ENCODE measurements at regions not wholly inside any gene's neighbourhood (a gene's known extent, or its start where the extent isn't known, plus 50 kb on each side); places are given as distances from the start of the nearest gene placed in this dataset.
"Not testable (repeated sequence)": the region's sequence is repeated elsewhere in the genome, so short reads cannot be mapped to it uniquely, and the experiment has no call there.

DNA sequence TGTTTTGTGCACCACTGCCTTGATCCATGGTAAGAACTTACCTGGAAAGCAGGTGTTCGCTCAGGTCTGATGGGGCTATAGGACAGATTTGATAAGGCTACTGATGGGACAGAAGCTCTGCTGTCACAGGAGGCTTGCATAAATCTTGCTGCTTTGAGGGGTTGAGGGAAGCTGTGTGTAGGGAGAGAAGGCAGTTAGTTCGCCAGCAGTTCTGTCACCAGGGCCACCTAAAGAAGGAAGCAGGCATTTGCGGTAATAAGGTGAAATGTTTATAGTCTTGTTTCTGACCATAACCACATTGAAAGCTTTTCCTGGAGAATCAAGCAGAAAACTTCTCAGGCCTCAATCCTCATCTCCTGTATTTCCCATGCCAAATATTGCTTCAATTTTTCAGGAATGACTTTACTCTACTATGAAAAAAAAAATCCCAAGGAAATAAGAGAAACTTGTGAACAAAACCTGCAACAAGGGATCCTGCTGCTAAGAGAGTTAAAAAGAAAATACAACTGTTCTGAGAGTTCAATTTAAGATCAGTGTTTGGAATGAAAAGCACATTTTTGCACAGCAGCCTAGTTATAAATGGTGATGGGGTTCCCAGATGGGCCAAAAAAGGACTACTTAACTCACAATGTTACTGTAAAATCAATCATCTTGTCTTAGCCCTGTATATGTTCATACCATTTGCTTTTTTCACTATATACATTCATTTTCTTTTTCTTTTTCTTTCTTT, 122.0 kb upstream of the RANBP3L start:
- FAIRE-seq (no peak), DNase-seq (ENCODE audit: low read depth in 1 of 2, low spot score in 1 of 2) (no peak), ATAC-seq (no peak)
- TF ChIP-seq SMC3 (IDR thresholded peaks at IDR 0.05): no peak
- no peak for TF ChIP-seq CHD4 (IDR thresholded peaks at IDR 0.05; ENCODE audit: borderline replicate concordance)
- no peak for TF ChIP-seq REST (IDR thresholded peaks at IDR 0.05)
- no peak for TF ChIP-seq MAFK (IDR thresholded peaks at IDR 0.05; ENCODE audit: partially characterized antibody)
- no peak for TF ChIP-seq HDAC2 (IDR thresholded peaks at IDR 0.05)
- no peak for TF ChIP-seq KDM5A (IDR thresholded peaks at IDR 0.05)
- TF ChIP-seq HOXA7 (CRISPR knock-in tag; IDR thresholded peaks at IDR 0.05): no peak
- TF ChIP-seq PBX3 (IDR thresholded peaks at IDR 0.05): no peak
- no peak for TF ChIP-seq MAZ (IDR thresholded peaks at IDR 0.05; ENCODE audit: borderline replicate concordance, low read depth, low read length)
- no peak for TF ChIP-seq TP53 (CRISPR knock-in tag; IDR thresholded peaks at IDR 0.05)
- WGBS (ENCODE audit: missing lambda C conversion rate): 14% methylated on average over 3 of the region's 3 CpGs
- Histone ChIP-seq H3K4me2 (no peak overlapping the region), H3K9me3 (no peaks in the 10 kb centered on the region), H3K4me3 (no peak overlapping the region), H3K4me1 (no peaks in the 10 kb centered on the region), H3K27ac (no peak overlapping the region)
- ChIA-PET CTCF (interaction anchor here (0.9 to 1.6 kb wide), 2 partner anchors 8 to 80 kb away, joined by 3 to 4 read pairs; no protein-coding TSS in a partner anchor), POLR2A (interaction anchor here (0.7 kb wide), 1 partner anchor 217 kb away, joined by 4 read pairs; no protein-coding TSS in a partner anchor)

DNA sequence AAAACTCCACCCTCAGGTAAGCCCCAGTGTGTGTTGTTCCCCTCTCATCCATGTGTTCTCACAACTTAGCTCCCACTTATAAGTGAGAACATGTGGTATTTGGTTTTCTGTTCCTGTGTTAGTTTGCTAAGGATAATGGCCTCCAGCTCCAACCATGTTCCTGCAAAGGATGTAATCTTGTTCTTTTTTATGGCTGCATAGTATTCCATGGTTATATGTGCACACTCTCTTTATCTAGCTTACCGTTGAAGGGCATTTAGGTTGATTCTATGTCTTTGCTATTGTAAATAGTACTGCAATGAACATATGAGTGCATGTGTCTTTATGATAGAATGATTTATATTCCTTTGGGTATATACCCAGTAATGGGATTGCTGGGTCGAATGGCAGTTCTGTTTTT, 124.4 kb upstream of the RANBP3L start:
- H3K27ac ChIP-seq; H3K9me3 ChIP-seq; FAIRE-seq; DNase-seq (ENCODE audit: low read depth in 1 of 2, low spot score in 1 of 2); POLR2A ChIA-PET; ATAC-seq; H3K4me3 ChIP-seq; H3K4me2 ChIP-seq; H3K4me1 ChIP-seq: not testable (repeated sequence)
- CTCF ChIA-PET: interaction anchor here (1.5 kb wide), 1 partner anchor 19 kb away, joined by 3 read pairs; no protein-coding TSS in a partner anchor
- WGBS (ENCODE audit: missing lambda C conversion rate): 13% methylated on average over 2 of the region's 2 CpGs

- H3K9me3 ChIP-seq: no peaks in the 10 kb centered on the region
- H3K4me1 ChIP-seq: no peaks in the 10 kb centered on the region
- DNase-seq (ENCODE audit: low read depth in 1 of 2, low spot score in 1 of 2) (no peak), ATAC-seq (no peak), FAIRE-seq (no peak)
- ChIA-PET POLR2A (no interaction called here), CTCF (no interaction called here)
- 4% methylated on average over 4 of the region's 4 CpGs for WGBS (ENCODE audit: missing lambda C conversion rate)
- no peak overlapping the region for H3K27ac ChIP-seq
- TF ChIP-seq RCOR1 (IDR thresholded peaks at IDR 0.05; ENCODE audit: low read depth, low read length): no peak
- TF ChIP-seq CEBPB (IDR thresholded peaks at IDR 0.05): no peak
- no peak for TF ChIP-seq RNF2 (IDR thresholded peaks at IDR 0.05; ENCODE audit: borderline replicate concordance, low read depth)
- no peak for TF ChIP-seq HOXB5 (CRISPR knock-in tag; IDR thresholded peaks at IDR 0.05)
- TF ChIP-seq PBX3 (IDR thresholded peaks at IDR 0.05): no peak
- no peak for TF ChIP-seq ELK1 (IDR thresholded peaks at IDR 0.05; ENCODE audit: low read depth, low read length)
- TF ChIP-seq POLR2A (IDR thresholded peaks at IDR 0.05; ENCODE audit: low read length): no peak
- TF ChIP-seq BHLHE40 (IDR thresholded peaks at IDR 0.05; ENCODE audit: low read depth, low read length): no peak
- no peak for TF ChIP-seq MAFK (IDR thresholded peaks at IDR 0.05; ENCODE audit: partially characterized antibody)
- no peak for TF ChIP-seq NPAS2 (CRISPR knock-in tag; IDR thresholded peaks at IDR 0.05; ENCODE audit: borderline replicate concordance)
- TF ChIP-seq HOXA7 (CRISPR knock-in tag; IDR thresholded peaks at IDR 0.05): no peak
- TF ChIP-seq, protein P1, sequence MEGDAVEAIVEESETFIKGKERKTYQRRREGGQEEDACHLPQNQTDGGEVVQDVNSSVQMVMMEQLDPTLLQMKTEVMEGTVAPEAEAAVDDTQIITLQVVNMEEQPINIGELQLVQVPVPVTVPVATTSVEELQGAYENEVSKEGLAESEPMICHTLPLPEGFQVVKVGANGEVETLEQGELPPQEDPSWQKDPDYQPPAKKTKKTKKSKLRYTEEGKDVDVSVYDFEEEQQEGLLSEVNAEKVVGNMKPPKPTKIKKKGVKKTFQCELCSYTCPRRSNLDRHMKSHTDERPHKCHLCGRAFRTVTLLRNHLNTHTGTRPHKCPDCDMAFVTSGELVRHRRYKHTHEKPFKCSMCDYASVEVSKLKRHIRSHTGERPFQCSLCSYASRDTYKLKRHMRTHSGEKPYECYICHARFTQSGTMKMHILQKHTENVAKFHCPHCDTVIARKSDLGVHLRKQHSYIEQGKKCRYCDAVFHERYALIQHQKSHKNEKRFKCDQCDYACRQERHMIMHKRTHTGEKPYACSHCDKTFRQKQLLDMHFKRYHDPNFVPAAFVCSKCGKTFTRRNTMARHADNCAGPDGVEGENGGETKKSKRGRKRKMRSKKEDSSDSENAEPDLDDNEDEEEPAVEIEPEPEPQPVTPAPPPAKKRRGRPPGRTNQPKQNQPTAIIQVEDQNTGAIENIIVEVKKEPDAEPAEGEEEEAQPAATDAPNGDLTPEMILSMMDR (IDR thresholded peaks at IDR 0.05): no peak
- TF ChIP-seq SMC3 (IDR thresholded peaks at IDR 0.05): no peak
- no peak for TF ChIP-seq ZNF302 (CRISPR knock-in tag; IDR thresholded peaks at IDR 0.05)
- H3K4me3 ChIP-seq: no peak overlapping the region
- no peak overlapping the region for H3K4me2 ChIP-seq
Observed at GRCh38 chr5:36435516-36435915, 133.8 kb upstream of the RANBP3L start.
